Glomerular visceral epithelial cell (primary cell): ENCODE measurements at regions not wholly inside any gene's neighbourhood (a gene's known extent, or its start where the extent isn't known, plus 50 kb on each side); places are given as distances from the start of the nearest gene placed in this dataset.
A peak's percentile ranks its signal among the peaks of the same experiment; 100 is the strongest.

Source experiments
- DNase-seq: peaks from one replicate; pipeline ENCODE4 v3.0.0-alpha.2; 2016; ENCODE audit errors: extremely low spot score

GRCh38 chr10:3995302-3996210 is 210.5 kb upstream of the KLF6 start:
- peak; percentile 47 for DNase-seq

GRCh38 chr10:3992382-3993178 is 207.6 kb upstream of the KLF6 start:
- no peak for DNase-seq

- DNase-seq, result no peak
These were observed 205.3 kb upstream of the KLF6 start for GRCh38 chr10:3990307-3990706.

GRCh38 chr10:3987143-3987974 is 202.3 kb upstream of the KLF6 start:
- DNase-seq, result no peak

- no peak for DNase-seq
These were observed 201.6 kb upstream of the KLF6 start for GRCh38 chr10:3986493-3987142.

- no peak for DNase-seq
These were observed 197.9 kb upstream of the KLF6 start for GRCh38 chr10:3982746-3983442.

- no peak for DNase-seq
These were observed 196.3 kb upstream of the KLF6 start for GRCh38 chr10:3981300-3981699.

- no peak for DNase-seq
These were observed 195.7 kb upstream of the KLF6 start for GRCh38 chr10:3980660-3981059.

- DNase-seq, result no peak
These were observed 195.1 kb upstream of the KLF6 start for GRCh38 chr10:3980144-3980543.

GRCh38 chr10:3978761-3979160 is 193.8 kb upstream of the KLF6 start:
- DNase-seq, result no peak

- DNase-seq, result peak; percentile 44
These were observed 193.2 kb upstream of the KLF6 start for GRCh38 chr10:3978174-3978573.

GRCh38 chr10:3977761-3978160 is 192.8 kb upstream of the KLF6 start:
- peak; percentile 22 for DNase-seq

GRCh38 chr10:3976718-3977117 is 191.7 kb upstream of the KLF6 start:
- DNase-seq, result no peak

- DNase-seq, result no peak
These were observed 191.2 kb upstream of the KLF6 start for GRCh38 chr10:3976171-3976570.

GRCh38 chr10:3975016-3975415 is 190.0 kb upstream of the KLF6 start:
- DNase-seq, result no peak

GRCh38 chr10:3972460-3973301 is 187.7 kb upstream of the KLF6 start:
- no peak for DNase-seq

GRCh38 chr10:3971713-3972112 is 186.7 kb upstream of the KLF6 start:
- DNase-seq, result no peak

- DNase-seq, result no peak
These were observed 185.1 kb upstream of the KLF6 start for GRCh38 chr10:3969876-3970666.

GRCh38 chr10:3968727-3969126 is 183.7 kb upstream of the KLF6 start:
- DNase-seq, result no peak
